ENCODE measurements at regions not wholly inside any gene's neighbourhood (a gene's known extent, or its start where the extent isn't known, plus 50 kb on each side); places are given as distances from the start of the nearest gene placed in this dataset.

DNA sequence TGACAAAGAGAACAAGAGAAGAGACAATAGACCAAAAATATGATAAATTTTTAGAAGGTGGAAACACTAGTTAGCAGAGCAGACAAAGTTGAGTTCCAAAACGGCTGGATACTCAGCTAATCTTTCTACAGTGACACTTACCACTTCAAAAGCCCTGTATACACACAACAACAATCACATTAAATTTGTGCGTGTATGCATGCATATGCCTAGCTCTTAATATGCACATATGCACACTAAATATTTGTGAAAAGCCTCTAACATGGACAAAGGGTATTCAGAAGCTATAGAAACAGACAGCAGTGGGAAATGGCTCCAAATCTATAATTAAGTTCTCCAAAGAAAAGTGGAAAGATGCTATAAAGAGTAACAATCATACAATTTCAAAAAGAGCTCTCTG, 476.4 kb downstream of the HTR7 start:
- Histone ChIP-seq H3K4me3 (no peak overlapping the region), H3K27ac (no peak overlapping the region), H3K27me3 (no peaks in the 10 kb centered on the region), H3K36me3 (no peaks in the 10 kb centered on the region), H3K4me2 (no peak overlapping the region), H3K4me1 (peaks cover 0 to 4% (median 0%) of the 10 kb centered on the region in 10 experiments; a peak in 5 of 20 replicates), H3K9ac (no peak overlapping the region), H3K9me3 (replicated peaks in 1 of 11) (no peaks in the 10 kb centered on the region), H4K20me1 (no peaks in the 10 kb centered on the region)
- TF ChIP-seq Cebpa-rat (IDR thresholded peaks at IDR 0.05), result no peak

DNA sequence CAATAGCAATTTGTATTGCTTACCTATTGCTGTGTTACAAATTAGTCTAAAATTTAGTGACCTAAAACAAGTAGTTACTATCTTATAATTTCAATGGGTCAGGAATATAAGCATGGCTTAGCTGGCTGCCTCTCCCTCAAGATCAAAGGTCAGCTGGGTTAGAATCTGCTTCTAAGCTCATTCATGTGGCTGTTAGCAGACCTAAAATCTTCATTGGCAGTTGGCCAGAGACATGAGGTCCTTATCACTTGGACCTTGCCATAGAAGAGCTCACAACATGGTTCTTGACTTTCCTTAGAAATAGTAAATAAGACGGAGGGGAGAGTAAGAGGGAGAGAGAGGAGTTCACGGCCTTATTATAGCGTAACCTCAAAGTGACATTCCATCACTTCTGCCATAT, 468.0 kb downstream of the HTR7 start:
- H3K4me2 ChIP-seq, result no peak overlapping the region
- TF ChIP-seq Cebpa-rat (IDR thresholded peaks at IDR 0.05), result no peak
- H3K27ac ChIP-seq, result no peak overlapping the region

DNA sequence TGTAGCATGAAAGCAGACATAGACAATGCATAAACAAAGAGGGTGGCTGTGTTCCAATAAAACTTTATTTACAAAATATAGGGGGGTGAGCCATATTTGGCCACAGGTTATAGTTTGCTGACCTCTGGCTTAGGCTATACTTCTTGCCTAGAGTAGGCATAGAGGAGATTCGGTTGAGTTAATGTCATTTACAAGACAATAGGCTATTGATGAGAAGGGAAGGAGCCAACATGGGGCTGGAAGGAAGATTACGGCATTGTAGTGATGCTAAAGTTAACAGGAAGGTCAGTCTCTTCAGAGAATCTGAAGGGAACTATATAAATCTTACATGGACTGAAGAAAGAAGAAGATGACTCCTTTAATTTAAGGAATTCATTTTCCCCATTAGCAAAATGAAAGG, 463.5 kb downstream of the HTR7 start:
- Histone ChIP-seq H3K4me2 (no peak overlapping the region), H3K36me3 (no peaks in the 10 kb centered on the region), H3K4me3 (no peak overlapping the region), H3K9ac (no peak overlapping the region), H3K9me3 (replicated peaks in 1 of 11) (peaks cover 0 to 8% (median 0%) of the 10 kb centered on the region in 11 experiments; a peak in 6 of 22 replicates), H3K4me1 (peaks cover 0 to 28% (median 15%) of the 10 kb centered on the region in 10 experiments; a peak in 14 of 20 replicates), H3K27ac (no peak overlapping the region), H3K27me3 (no peaks in the 10 kb centered on the region), H4K20me1 (no peaks in the 10 kb centered on the region)
- TF ChIP-seq Cebpa-rat (IDR thresholded peaks at IDR 0.05), result no peak

More for the DNA sequence above, 468.0 kb downstream of the HTR7 start:
- Histone ChIP-seq H3K9me3 (replicated peaks in 1 of 11) (peaks cover 0 to 8% (median 0%) of the 10 kb centered on the region in 11 experiments; a peak in 6 of 22 replicates), H3K4me3 (no peak overlapping the region), H4K20me1 (no peaks in the 10 kb centered on the region), H3K4me1 (peaks cover 0 to 20% (median 4%) of the 10 kb centered on the region in 10 experiments; a peak in 8 of 20 replicates), H3K9ac (no peak overlapping the region), H3K36me3 (no peaks in the 10 kb centered on the region), H3K27me3 (no peaks in the 10 kb centered on the region)

DNA sequence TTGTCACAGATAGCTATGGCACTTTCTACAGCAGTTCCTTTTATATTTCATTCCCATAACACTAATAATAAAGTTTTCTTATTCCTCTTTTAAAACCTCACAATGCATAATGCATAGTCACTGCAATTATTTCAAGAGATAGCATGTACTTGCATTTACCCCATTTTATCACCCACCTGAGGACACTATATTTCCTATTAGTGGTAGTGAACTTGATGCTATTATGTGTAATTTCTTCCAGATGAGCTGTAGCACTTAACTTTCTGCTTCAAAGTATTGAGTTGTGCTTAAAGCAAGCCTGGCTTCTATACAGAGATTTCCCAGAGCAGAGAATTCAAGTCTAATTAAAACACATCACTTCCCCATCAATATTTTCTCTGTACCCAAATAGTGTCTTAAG, 461.1 kb downstream of the HTR7 start:
- Histone ChIP-seq H3K4me3 (no peak overlapping the region), H3K9me3 (replicated peaks in 1 of 11) (no peaks in the 10 kb centered on the region; a peak in 3 of 22 replicates), H3K27ac (no peak overlapping the region), H3K36me3 (no peaks in the 10 kb centered on the region), H3K27me3 (no peaks in the 10 kb centered on the region), H3K4me1 (peaks cover 0 to 28% (median 15%) of the 10 kb centered on the region in 10 experiments; a peak in 14 of 20 replicates), H3K4me2 (peak overlapping the region in 1 of 11 experiments; percentile 14; a peak in 3 of 22 replicates), H4K20me1 (no peaks in the 10 kb centered on the region), H3K9ac (no peak overlapping the region)
- TF ChIP-seq Cebpa-rat (IDR thresholded peaks at IDR 0.05), result no peak

DNA sequence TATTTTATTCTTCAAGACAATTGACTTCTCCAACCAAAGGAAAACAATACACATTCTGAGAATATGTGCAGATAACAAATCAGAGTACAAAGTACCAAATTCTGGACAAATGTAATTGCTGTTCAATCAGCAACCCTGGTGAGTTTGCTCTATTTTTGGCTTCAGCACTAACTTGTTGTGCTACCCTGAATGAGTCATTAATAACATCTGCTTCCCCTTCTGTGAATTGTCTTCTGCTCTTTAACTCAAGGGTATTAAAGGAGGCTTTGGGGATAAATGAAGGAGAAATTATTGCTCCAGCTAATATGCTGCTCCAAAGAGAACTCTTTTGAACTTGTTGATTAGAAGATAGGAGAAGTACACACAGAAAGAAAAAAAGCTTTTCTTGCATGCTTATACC, 459.3 kb downstream of the HTR7 start:
- Histone ChIP-seq H3K9me3 (replicated peaks in 1 of 11) (no peaks in the 10 kb centered on the region), H3K36me3 (no peaks in the 10 kb centered on the region), H3K4me3 (no peak overlapping the region), H3K27ac (no peak overlapping the region), H3K9ac (no peak overlapping the region), H3K4me1 (peaks cover 0 to 28% (median 15%) of the 10 kb centered on the region in 10 experiments; a peak in 14 of 20 replicates), H3K27me3 (no peaks in the 10 kb centered on the region), H4K20me1 (no peaks in the 10 kb centered on the region), H3K4me2 (peak overlapping the region in 7 of 11 experiments; percentile 3 to 44 (median 19); a peak in 6 of 22 replicates)
- TF ChIP-seq Cebpa-rat (IDR thresholded peaks at IDR 0.05), result no peak

DNA sequence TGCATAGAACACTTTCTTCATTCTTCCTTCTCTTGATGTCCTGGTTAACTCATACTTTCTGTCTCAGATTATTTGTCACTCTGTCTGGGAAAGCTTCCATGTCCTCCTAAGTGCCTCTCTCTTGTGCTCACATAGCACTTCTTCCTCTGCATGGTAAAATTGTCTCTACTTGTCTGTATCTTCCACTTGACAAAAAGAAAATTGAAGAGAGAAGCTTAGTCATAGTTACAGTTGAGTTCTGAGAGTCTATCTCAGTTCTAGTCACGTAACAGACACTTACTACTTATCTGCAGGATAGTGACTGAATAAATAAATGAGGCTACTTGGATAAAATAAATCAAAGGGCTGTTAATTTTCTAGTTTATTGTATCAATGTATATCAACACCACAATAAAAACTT, 458.1 kb downstream of the HTR7 start:
- H3K4me1 ChIP-seq, result peaks cover 0 to 28% (median 15%) of the 10 kb centered on the region in 10 experiments; a peak in 14 of 20 replicates
- no peak for TF ChIP-seq Cebpa-rat (IDR thresholded peaks at IDR 0.05)
- H3K27ac ChIP-seq, result no peak overlapping the region
- H3K9me3 ChIP-seq (replicated peaks in 1 of 11), result no peaks in the 10 kb centered on the region
- no peak overlapping the region for H3K9ac ChIP-seq
- H3K4me2 ChIP-seq, result no peak overlapping the region
- no peaks in the 10 kb centered on the region for H4K20me1 ChIP-seq
- H3K4me3 ChIP-seq, result no peak overlapping the region
- no peaks in the 10 kb centered on the region for H3K27me3 ChIP-seq
- no peaks in the 10 kb centered on the region for H3K36me3 ChIP-seq

DNA sequence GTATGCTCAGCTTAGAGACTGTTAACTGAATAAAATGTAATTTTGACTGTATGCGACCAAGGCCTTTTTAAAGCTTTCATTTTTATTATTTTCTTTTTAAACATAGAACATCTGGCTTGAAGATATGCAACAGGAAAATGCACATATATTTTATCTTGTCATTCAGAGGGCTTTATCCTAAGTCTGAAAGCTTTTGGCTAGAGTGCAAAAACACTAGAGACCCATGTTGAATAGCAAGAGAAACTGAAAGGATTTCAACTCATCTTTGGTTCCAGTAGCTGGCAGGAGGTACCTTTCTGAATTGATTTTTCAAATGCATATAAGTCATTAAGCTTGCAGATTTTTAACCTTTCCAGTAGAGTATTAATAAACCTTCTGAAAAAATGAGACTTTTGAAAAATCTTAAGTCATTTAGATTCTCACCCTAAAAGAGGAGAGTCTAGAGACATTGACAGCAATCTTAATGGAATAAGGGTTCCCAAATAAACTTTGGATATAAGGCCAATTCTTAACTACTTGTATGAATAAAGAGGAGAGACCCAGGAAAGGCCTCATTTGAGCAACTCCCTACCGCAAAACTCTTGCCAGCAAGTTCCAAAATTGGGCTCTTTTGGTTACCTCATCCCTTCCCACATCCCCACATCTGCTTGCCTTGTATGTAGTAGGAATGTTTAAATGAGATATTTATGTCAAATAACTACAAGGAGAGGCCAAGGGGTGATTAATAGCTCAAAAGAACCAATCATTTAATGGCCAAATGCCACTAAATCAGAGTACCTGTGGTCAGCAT, 454.4 kb downstream of the HTR7 start:
- no peak for TF ChIP-seq Cebpa-rat (IDR thresholded peaks at IDR 0.05)
- H3K4me1 ChIP-seq, result peaks cover 0 to 8% (median 7%) of the 10 kb centered on the region in 10 experiments; a peak in 10 of 20 replicates
- H3K9me3 ChIP-seq (replicated peaks in 1 of 11), result peaks cover 0 to 3% (median 0%) of the 10 kb centered on the region in 11 experiments; a peak in 1 of 22 replicates
- no peak overlapping the region for H3K9ac ChIP-seq
- no peak overlapping the region for H3K4me2 ChIP-seq
- no peak overlapping the region for H3K27ac ChIP-seq
- no peaks in the 10 kb centered on the region for H4K20me1 ChIP-seq
- H3K36me3 ChIP-seq, result no peaks in the 10 kb centered on the region
- no peak overlapping the region for H3K4me3 ChIP-seq
- H3K27me3 ChIP-seq, result no peaks in the 10 kb centered on the region

DNA sequence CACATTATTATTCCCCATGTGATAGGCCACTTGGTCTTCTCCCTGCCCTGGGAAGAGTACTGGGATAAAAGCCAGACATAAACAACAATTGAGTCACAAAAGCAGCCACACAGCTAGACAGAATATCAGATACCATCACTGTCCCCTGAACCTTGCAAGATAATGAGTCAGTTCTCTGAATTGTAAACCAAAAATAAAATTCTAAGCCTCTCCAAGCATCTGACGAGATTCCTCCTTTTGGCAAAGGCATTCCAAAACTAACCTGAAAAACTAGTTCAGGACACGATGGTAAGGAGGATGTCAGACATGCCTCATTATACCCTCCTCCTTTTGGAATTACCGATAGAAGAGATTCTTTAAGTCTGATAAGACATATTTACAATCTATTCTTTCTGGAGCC, 450.7 kb downstream of the HTR7 start:
- Histone ChIP-seq H3K9me3 (replicated peaks in 1 of 11) (peaks cover 8 to 24% (median 17%) of the 10 kb centered on the region in 11 experiments), H3K4me2 (no peak overlapping the region), H3K27ac (no peak overlapping the region), H3K4me3 (no peak overlapping the region), H4K20me1 (no peaks in the 10 kb centered on the region), H3K9ac (no peak overlapping the region), H3K27me3 (no peaks in the 10 kb centered on the region), H3K36me3 (no peaks in the 10 kb centered on the region), H3K4me1 (no peaks in the 10 kb centered on the region)
- no peak for TF ChIP-seq Cebpa-rat (IDR thresholded peaks at IDR 0.05)

DNA sequence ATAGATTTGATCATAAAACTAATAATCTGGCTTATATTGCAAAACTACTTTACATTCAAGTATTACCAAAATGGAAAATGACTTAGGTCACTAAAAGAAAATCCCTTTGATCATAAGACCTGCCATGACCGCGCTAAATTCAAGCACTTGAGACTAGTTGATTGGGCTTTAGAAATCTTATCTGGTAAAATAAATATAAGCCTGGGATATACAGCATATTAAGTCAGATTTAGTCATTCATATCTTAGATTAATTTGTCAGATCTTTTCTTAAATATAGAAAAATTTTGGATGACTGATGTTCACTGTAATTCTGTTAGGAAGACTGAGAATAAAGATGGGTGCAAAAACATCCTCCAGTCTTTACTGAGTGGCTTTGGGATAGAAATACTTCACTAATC, 450.0 kb downstream of the HTR7 start:
- no peak overlapping the region for H3K4me3 ChIP-seq
- no peaks in the 10 kb centered on the region for H3K27me3 ChIP-seq
- no peak overlapping the region for H3K27ac ChIP-seq
- H3K36me3 ChIP-seq, result no peaks in the 10 kb centered on the region
- no peak overlapping the region for H3K9ac ChIP-seq
- H3K9me3 ChIP-seq (replicated peaks in 1 of 11), result peaks cover 8 to 24% (median 17%) of the 10 kb centered on the region in 11 experiments
- no peaks in the 10 kb centered on the region for H4K20me1 ChIP-seq
- H3K4me2 ChIP-seq, result no peak overlapping the region
- H3K4me1 ChIP-seq, result no peaks in the 10 kb centered on the region
- TF ChIP-seq Cebpa-rat (IDR thresholded peaks at IDR 0.05), result no peak

DNA sequence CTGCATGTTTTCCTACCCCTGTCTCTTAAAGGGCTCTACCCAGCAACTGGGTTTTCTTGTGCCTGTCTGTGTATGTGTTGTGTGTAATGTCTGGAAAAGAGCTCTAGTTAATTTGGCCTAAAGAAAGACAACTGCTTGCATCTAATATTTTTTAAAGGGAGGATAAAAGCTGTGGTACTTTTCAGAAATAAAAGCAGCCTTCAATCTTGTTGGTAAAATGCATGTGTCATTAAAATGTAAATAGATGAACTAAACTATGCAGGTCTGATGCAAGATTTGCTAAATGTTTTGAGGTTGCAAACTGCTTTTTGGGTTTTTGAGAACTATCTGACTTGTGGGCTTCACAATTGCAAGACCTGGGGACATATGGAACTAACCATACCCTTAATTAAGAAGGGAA, 445.3 kb downstream of the HTR7 start:
- Histone ChIP-seq H3K9ac (no peak overlapping the region), H3K4me1 (no peaks in the 10 kb centered on the region), H3K27ac (no peak overlapping the region), H3K4me2 (no peak overlapping the region), H4K20me1 (no peaks in the 10 kb centered on the region), H3K36me3 (no peaks in the 10 kb centered on the region), H3K9me3 (replicated peaks in 1 of 11) (peaks cover 8 to 24% (median 17%) of the 10 kb centered on the region in 11 experiments), H3K4me3 (no peak overlapping the region), H3K27me3 (no peaks in the 10 kb centered on the region)
- TF ChIP-seq Cebpa-rat (IDR thresholded peaks at IDR 0.05), result no peak

Data from BLaER1 treated with 17β-estradiol and CSF1 and Interleukin-3, amounts not matched to agents 10 nM and 100 nM (cell line).